PC-9 (cell line): ENCODE measurements at regions not wholly inside any gene's neighbourhood (a gene's known extent, or its start where the extent isn't known, plus 50 kb on each side); places are given as distances from the start of the nearest gene placed in this dataset.

Experiments
- CTCF ChIP-seq: fragments of 200-600 bp; sonication (generic); conservative IDR thresholded peaks from 2 replicates; pipeline ENCODE4 v1.6.1; 2017; ENCODE audit warnings: mixed run types, antibody characterized with exemption, mild to moderate bottlenecking, moderate library complexity
- EZH2 ChIP-seq: fragments of 200-600 bp; sonication (generic); IDR thresholded peaks from 2 replicates; pipeline ENCODE4 v1.8.0; 2017; ENCODE audit warnings: antibody characterized with exemption, low read depth

GRCh38 chr4:79626101-79626500, 218.1 kb upstream of the GK2 start:
- TF ChIP-seq CTCF (no peak), EZH2 (no peak)
